Neural progenitor cell (in vitro differentiated cells): ENCODE measurements at regions not wholly inside any gene's neighbourhood (a gene's known extent, or its start where the extent isn't known, plus 50 kb on each side); places are given as distances from the start of the nearest gene placed in this dataset.

Experiments used
- DNase-seq: peaks from one replicate; pipeline ENCODE4 v3.0.0-alpha.2; 2016; ENCODE audit warnings: low spot score
- H2AFZ ChIP-seq: fragments of 200-600 bp; sonication (generic); replicated peaks from 2 replicates; pipeline ENCODE4 v1.6.1; 2016; ENCODE audit warnings: antibody characterized with exemption
- H3F3A ChIP-seq: fragments of 200-600 bp; sonication (generic); 2 replicates; pipeline ENCODE4 v1.6.1; 2016; ENCODE audit warnings: antibody characterized with exemption, low read depth
- H3K27ac ChIP-seq: fragments of 200-600 bp; sonication (generic); 2 replicates; pipeline ENCODE4 v1.5.1; 2016; ENCODE audit warnings: mild to moderate bottlenecking
- H3K27me3 ChIP-seq: fragments of 200-600 bp; sonication (generic); 2 replicates; pipeline ENCODE4 v1.6.1; 2016; ENCODE audit warnings: mild to moderate bottlenecking, moderate library complexity
- H3K36me3 ChIP-seq: fragments of 200-600 bp; sonication (generic); 2 replicates; pipeline ENCODE4 v1.5.1; 2016
- H3K4me1 ChIP-seq: fragments of 200-600 bp; sonication (generic); 2 replicates; pipeline ENCODE4 v1.6.1; 2016; ENCODE audit warnings: mixed run types
- H3K4me2 ChIP-seq: fragments of 200-600 bp; sonication (generic); 2 replicates; pipeline ENCODE4 v1.6.1; 2016
- H3K4me3 ChIP-seq: fragments of 200-600 bp; sonication (generic); 2 replicates; pipeline ENCODE4 v1.5.1; 2016
- H3K79me2 ChIP-seq: fragments of 200-600 bp; sonication (generic); 2 replicates; pipeline ENCODE4 v1.6.1; 2016; ENCODE audit warnings: low read depth
- H3K9ac ChIP-seq: fragments of 200-600 bp; sonication (generic); 2 replicates; pipeline ENCODE4 v1.6.1; 2016
- H3K9me3 ChIP-seq: fragments of 200-600 bp; sonication (generic); 2 replicates; pipeline ENCODE4 v1.5.1; 2016; ENCODE audit warnings: low read depth
- H4K20me1 ChIP-seq: fragments of 200-600 bp; sonication (generic); 2 replicates; pipeline ENCODE4 v1.6.1; 2016; ENCODE audit warnings: low read depth
- H3K27ac Mint-ChIP-seq: 3 replicates; pipeline ENCODE4 v1.8.0; 2021; ENCODE audit warnings: mixed read lengths
- H3K27me3 Mint-ChIP-seq: 2 replicates; pipeline ENCODE4 v1.8.0; 2022; ENCODE audit warnings: low read depth, mild to moderate bottlenecking, inconsistent platforms, moderate library complexity, mixed read lengths; ENCODE audit not compliant: insufficient read depth
- H3K36me3 Mint-ChIP-seq: 3 replicates; pipeline ENCODE4 v1.8.0; 2021; ENCODE audit warnings: mixed read lengths
- H3K4me1 Mint-ChIP-seq: 3 replicates; pipeline ENCODE4 v1.8.0; 2021; ENCODE audit warnings: mixed read lengths
- H3K4me3 Mint-ChIP-seq: 3 replicates; pipeline ENCODE4 v1.8.0; 2021; ENCODE audit warnings: mild to moderate bottlenecking, moderate library complexity, mixed read lengths
- H3K9me3 Mint-ChIP-seq: 3 replicates; pipeline ENCODE4 v1.8.0; 2020; ENCODE audit warnings: mixed read lengths
- EZH2 ChIP-seq: fragments of 200-600 bp; sonication (generic); IDR thresholded peaks from 2 replicates; pipeline ENCODE4 v1.6.1; 2017; ENCODE audit warnings: antibody characterized with exemption, mild to moderate bottlenecking, moderate library complexity
- EZH2phosphoT487 ChIP-seq: fragments of 200-600 bp; sonication (generic); IDR thresholded peaks from 2 replicates; pipeline ENCODE4 v1.6.1; 2017; ENCODE audit warnings: antibody characterized with exemption
- TF ChIP-seq, protein P1 (sequence below): fragments of 200-600 bp; sonication (generic); IDR thresholded peaks from 2 replicates; pipeline ENCODE4 v1.5.1; 2017; ENCODE audit warnings: antibody characterized with exemption, mild to moderate bottlenecking

DNA sequence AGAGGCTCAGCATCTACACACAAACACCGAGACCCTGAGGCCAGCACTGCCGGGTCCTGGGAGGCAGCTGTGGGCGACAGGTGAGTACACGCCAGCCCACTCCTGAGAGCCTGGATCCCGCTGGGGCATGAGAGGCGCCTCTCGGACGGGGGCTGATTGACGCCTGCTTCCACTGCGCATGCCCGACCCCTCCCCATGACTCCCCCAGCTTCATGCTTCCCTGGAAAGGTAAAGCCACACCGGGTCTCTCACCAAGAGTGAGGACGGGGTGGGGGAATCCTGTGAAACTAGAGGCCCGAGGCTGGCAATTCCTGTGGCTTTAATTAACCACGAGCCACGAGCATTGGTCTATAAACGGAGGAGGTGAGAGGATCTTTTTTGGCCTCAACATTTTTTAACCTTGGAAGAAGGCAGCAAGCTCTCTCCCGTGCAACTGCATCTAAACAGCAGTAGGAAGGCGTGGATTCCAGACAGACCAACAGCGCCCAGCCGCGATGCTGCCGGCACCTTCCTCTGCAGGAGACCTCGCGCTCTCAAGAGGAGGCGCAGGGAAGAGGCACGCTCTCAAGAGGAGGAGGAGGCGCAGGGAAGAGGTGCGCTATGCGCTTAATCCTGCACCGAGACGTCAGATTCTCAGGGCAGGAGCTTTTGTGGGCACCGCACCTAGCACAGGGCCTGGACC is 71.8 kb upstream of the METRNL start:
- H2AFZ ChIP-seq = no peak overlapping the region
- no peak overlapping the region for H3K27ac ChIP-seq
- Mint-ChIP-seq H3K4me1 (peaks cover 8% of the 10 kb centered on the region), H3K27me3 (peaks cover 13% of the 10 kb centered on the region), H3K27ac (peak overlapping the region; percentile 63), H3K36me3 (peaks cover 29% of the 10 kb centered on the region), H3K9me3 (peaks cover 12% of the 10 kb centered on the region), H3K4me3 (no peak overlapping the region)
- peak; percentile 14 for DNase-seq
- no peak overlapping the region for H3K9ac ChIP-seq
- H3K4me1 ChIP-seq = no peaks in the 10 kb centered on the region
- no peak overlapping the region for H3K4me3 ChIP-seq
- H3K4me2 ChIP-seq = no peak overlapping the region
- H3K9me3 ChIP-seq = no peaks in the 10 kb centered on the region
- H4K20me1 ChIP-seq = no peaks in the 10 kb centered on the region
- H3K79me2 ChIP-seq = no peaks in the 10 kb centered on the region
- H3K36me3 ChIP-seq = no peaks in the 10 kb centered on the region
- TF ChIP-seq, protein P1, sequence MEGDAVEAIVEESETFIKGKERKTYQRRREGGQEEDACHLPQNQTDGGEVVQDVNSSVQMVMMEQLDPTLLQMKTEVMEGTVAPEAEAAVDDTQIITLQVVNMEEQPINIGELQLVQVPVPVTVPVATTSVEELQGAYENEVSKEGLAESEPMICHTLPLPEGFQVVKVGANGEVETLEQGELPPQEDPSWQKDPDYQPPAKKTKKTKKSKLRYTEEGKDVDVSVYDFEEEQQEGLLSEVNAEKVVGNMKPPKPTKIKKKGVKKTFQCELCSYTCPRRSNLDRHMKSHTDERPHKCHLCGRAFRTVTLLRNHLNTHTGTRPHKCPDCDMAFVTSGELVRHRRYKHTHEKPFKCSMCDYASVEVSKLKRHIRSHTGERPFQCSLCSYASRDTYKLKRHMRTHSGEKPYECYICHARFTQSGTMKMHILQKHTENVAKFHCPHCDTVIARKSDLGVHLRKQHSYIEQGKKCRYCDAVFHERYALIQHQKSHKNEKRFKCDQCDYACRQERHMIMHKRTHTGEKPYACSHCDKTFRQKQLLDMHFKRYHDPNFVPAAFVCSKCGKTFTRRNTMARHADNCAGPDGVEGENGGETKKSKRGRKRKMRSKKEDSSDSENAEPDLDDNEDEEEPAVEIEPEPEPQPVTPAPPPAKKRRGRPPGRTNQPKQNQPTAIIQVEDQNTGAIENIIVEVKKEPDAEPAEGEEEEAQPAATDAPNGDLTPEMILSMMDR = no peak
- TF ChIP-seq EZH2 (no peak), EZH2phosphoT487 (no peak)
- H3F3A ChIP-seq = no peaks in the 10 kb centered on the region
- H3K27me3 ChIP-seq = no peaks in the 10 kb centered on the region

- peaks cover 12% of the 10 kb centered on the region for H3K9me3 Mint-ChIP-seq
- TF ChIP-seq EZH2phosphoT487 = no peak
- no peak for TF ChIP-seq EZH2
- TF ChIP-seq, protein P1 = no peak
- Histone ChIP-seq H3K9me3 (no peaks in the 10 kb centered on the region), H3K9ac (no peak overlapping the region), H3K36me3 (no peaks in the 10 kb centered on the region), H3K27me3 (no peaks in the 10 kb centered on the region), H3K4me1 (no peaks in the 10 kb centered on the region), H3K79me2 (no peaks in the 10 kb centered on the region), H3K27ac (no peak overlapping the region), H3K4me3 (no peak overlapping the region), H4K20me1 (no peaks in the 10 kb centered on the region), H3F3A (no peaks in the 10 kb centered on the region), H2AFZ (no peak overlapping the region), H3K4me2 (no peak overlapping the region)
- H3K27me3 Mint-ChIP-seq = peaks cover 15% of the 10 kb centered on the region
- no peak for DNase-seq
- H3K4me1 Mint-ChIP-seq = peaks cover 12% of the 10 kb centered on the region
- H3K36me3 Mint-ChIP-seq = peaks cover 29% of the 10 kb centered on the region
- H3K27ac Mint-ChIP-seq = no peak overlapping the region
- H3K4me3 Mint-ChIP-seq = no peak overlapping the region
These were observed 71.3 kb upstream of the METRNL start for GRCh38 chr17:83008186-83008510.

DNA sequence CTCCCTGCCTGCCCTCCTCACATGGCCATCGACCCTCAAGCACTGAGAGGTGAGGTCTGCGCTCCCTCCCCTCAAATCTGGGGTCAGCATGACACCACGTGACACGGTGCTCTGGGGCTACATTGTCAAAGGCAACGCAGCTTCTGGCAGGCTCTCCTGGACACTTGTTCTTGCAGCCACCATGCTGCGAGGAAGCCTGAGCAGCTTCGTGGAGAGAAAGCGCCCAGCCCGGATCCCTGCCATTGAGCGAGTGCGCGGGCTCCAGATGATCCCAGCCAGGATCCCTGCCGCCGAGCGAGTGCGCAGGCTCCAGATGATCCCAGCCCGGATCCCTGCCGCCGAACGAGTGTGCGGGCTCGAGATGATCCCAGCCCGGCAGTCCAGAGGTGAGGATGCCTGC is 70.9 kb upstream of the METRNL start:
- Histone ChIP-seq H3K27me3 (no peaks in the 10 kb centered on the region), H3K4me2 (no peak overlapping the region), H3K79me2 (no peaks in the 10 kb centered on the region), H2AFZ (no peak overlapping the region), H3K9me3 (no peaks in the 10 kb centered on the region), H3F3A (no peaks in the 10 kb centered on the region), H4K20me1 (no peaks in the 10 kb centered on the region), H3K4me3 (no peak overlapping the region), H3K36me3 (no peaks in the 10 kb centered on the region), H3K4me1 (no peaks in the 10 kb centered on the region), H3K27ac (no peak overlapping the region), H3K9ac (no peak overlapping the region)
- H3K36me3 Mint-ChIP-seq = peaks cover 29% of the 10 kb centered on the region
- H3K9me3 Mint-ChIP-seq = peaks cover 12% of the 10 kb centered on the region
- TF ChIP-seq EZH2 = no peak
- no peak for DNase-seq
- H3K4me1 Mint-ChIP-seq = peaks cover 12% of the 10 kb centered on the region
- no peak overlapping the region for H3K4me3 Mint-ChIP-seq
- peaks cover 15% of the 10 kb centered on the region for H3K27me3 Mint-ChIP-seq
- H3K27ac Mint-ChIP-seq = peak overlapping the region; percentile 87

- Histone ChIP-seq H3K27ac (no peak overlapping the region), H3K79me2 (no peaks in the 10 kb centered on the region), H3F3A (no peaks in the 10 kb centered on the region), H3K9me3 (no peaks in the 10 kb centered on the region), H3K4me1 (no peaks in the 10 kb centered on the region), H3K4me2 (no peak overlapping the region), H3K36me3 (no peaks in the 10 kb centered on the region), H3K27me3 (no peaks in the 10 kb centered on the region), H3K9ac (no peak overlapping the region), H4K20me1 (no peaks in the 10 kb centered on the region), H2AFZ (no peak overlapping the region), H3K4me3 (no peak overlapping the region)
- no peak for DNase-seq
- TF ChIP-seq, protein P1 = no peak
- TF ChIP-seq EZH2phosphoT487 = no peak
- no peak for TF ChIP-seq EZH2
- Mint-ChIP-seq H3K36me3 (peaks cover 28% of the 10 kb centered on the region), H3K27me3 (peaks cover 15% of the 10 kb centered on the region), H3K9me3 (peaks cover 11% of the 10 kb centered on the region), H3K4me1 (peaks cover 12% of the 10 kb centered on the region), H3K4me3 (no peak overlapping the region), H3K27ac (no peak overlapping the region)
These were observed 69.8 kb upstream of the METRNL start for GRCh38 chr17:83009414-83010205.
